B cell (primary cell): ENCODE measurements at regions not wholly inside any gene's neighbourhood (a gene's known extent, or its start where the extent isn't known, plus 50 kb on each side); places are given as distances from the start of the nearest gene placed in this dataset.

Experiments
- ATAC-seq: fragments of 200-7000 bp; cut with Tn5 transposase; one replicate; pipeline ENCODE4 v1.10.0; 2021; ENCODE audit warnings: low read depth, mild to moderate bottlenecking, moderate number of reproducible peaks, moderate library complexity
- CTCF ChIA-PET: fragments of 350-600 bp; sonication (Branson Sonifier 250); formaldehyde crosslinking; loops from one replicate; lab custom pipeline; 2021; ENCODE audit warnings: antibody characterized with exemption, inconsistent platforms; lab: Charles Lee
- POLR2A ChIA-PET: fragments of 350-600 bp; sonication (Branson Sonifier 250); formaldehyde crosslinking; loops from one replicate; lab custom pipeline; 2021; ENCODE audit warnings: antibody characterized with exemption; lab: Charles Lee
- DNase-seq: peaks from one replicate; pipeline ENCODE4 v3.0.0; 2013
- H2AFZ ChIP-seq: 2 replicates; pipeline ENCODE4 v1.6.1; 2012; ENCODE audit warnings: mild to moderate bottlenecking, low read depth, low read length; ENCODE audit not compliant: insufficient read depth, poor library complexity, severe bottlenecking
- H3K27ac ChIP-seq, 2 donors: 1 replicate in 1 of 2; 2 replicates in 1 of 2; pipeline ENCODE4 v1.5.1; 2012 to 2013; ENCODE audit warnings: low read length in 2 of 2, mild to moderate bottlenecking in 2 of 2, moderate library complexity in 1 of 2
- H3K27me3 ChIP-seq, 4 experiments: fragments of 200-600 bp in 1 of 4; sonication (generic) in 1 of 4; replicated peaks in 1 of 4; 1 replicate in 2 of 4; 2 replicates in 2 of 4; pipeline versions ENCODE4 v1.6.1 to v1.7.0; 2013 to 2016; ENCODE audit warnings: low read length in 3 of 4, mild to moderate bottlenecking in 2 of 4, mixed read lengths in 1 of 4, moderate library complexity in 1 of 4; ENCODE audit not compliant: insufficient read depth in 4 of 4, control insufficient read depth in 3 of 4; ENCODE audit errors: control extremely low read depth in 1 of 4
- H3K36me3 ChIP-seq, 2 experiments: replicated peaks in 1 of 2; 1 replicate in 1 of 2; 2 replicates in 1 of 2; pipeline versions ENCODE4 v1.6.1 to v1.7.1; 2013; ENCODE audit warnings: low read length in 1 of 2; ENCODE audit not compliant: insufficient read depth in 2 of 2, control insufficient read depth in 1 of 2; ENCODE audit errors: control extremely low read depth in 1 of 2, extremely low read depth in 1 of 2
- H3K4me1 ChIP-seq, 2 donors: fragments of 200-600 bp in 1 of 2; sonication (generic) in 1 of 2; 1 replicate in 1 of 2; 2 replicates in 1 of 2; pipeline versions ENCODE4 v1.5.1 to v1.6.1; 2013 to 2017; ENCODE audit warnings: low read length in 2 of 2; ENCODE audit not compliant: control insufficient read depth in 2 of 2, insufficient read depth in 2 of 2
- H3K4me2 ChIP-seq: replicated peaks from 2 replicates; pipeline ENCODE3; 2012; ENCODE audit warnings: mild to moderate bottlenecking, low read depth, low read length; ENCODE audit not compliant: poor library complexity, severe bottlenecking
- H3K4me3 ChIP-seq, 5 experiments: fragments of 200-600 bp in 1 of 5; sonication (generic) in 1 of 5; 1 replicate in 3 of 5; 2 replicates in 2 of 5; pipeline versions ENCODE4 v1.5.1 to v1.7.0; 2011 to 2016; ENCODE audit warnings: low read length in 4 of 5, mild to moderate bottlenecking in 4 of 5, low read depth in 2 of 5, control low read depth in 1 of 5, moderate library complexity in 1 of 5; ENCODE audit not compliant: insufficient read depth in 1 of 5; ENCODE audit errors: control extremely low read depth in 1 of 5, extremely low read depth in 1 of 5
- H3K79me2 ChIP-seq: fragments of 200-600 bp; sonication (generic); one replicate; pipeline ENCODE4 v1.6.0; 2016; ENCODE audit warnings: low read length; ENCODE audit not compliant: control insufficient read depth, insufficient read depth
- H3K9ac ChIP-seq: fragments of 200-600 bp; sonication (generic); 2 replicates; pipeline ENCODE4 v1.6.1; 2017; ENCODE audit warnings: mild to moderate bottlenecking, low read length, moderate library complexity
- H3K9me3 ChIP-seq, 3 donors: one replicate each; pipeline versions ENCODE4 v1.6.1 to v1.7.1; 2013; ENCODE audit warnings: low read length in 2 of 3; ENCODE audit not compliant: control insufficient read depth in 2 of 3, insufficient read depth in 1 of 3; ENCODE audit errors: control extremely low read depth in 1 of 3
- H4K20me1 ChIP-seq: 2 replicates; pipeline ENCODE4 v1.6.0; 2012; ENCODE audit warnings: mild to moderate bottlenecking, low read length; ENCODE audit not compliant: insufficient read depth, control insufficient read depth, poor library complexity, severe bottlenecking
- H3K27ac Mint-ChIP-seq: one replicate; pipeline ENCODE4 v1.8.0; 2021; ENCODE audit warnings: mixed read lengths
- H3K27me3 Mint-ChIP-seq: one replicate; pipeline ENCODE4 v1.8.0; 2021; ENCODE audit warnings: mixed read lengths
- H3K4me1 Mint-ChIP-seq: one replicate; pipeline ENCODE4 v1.8.0; 2021; ENCODE audit warnings: mixed read lengths
- H3K4me3 Mint-ChIP-seq: one replicate; pipeline ENCODE4 v1.8.0; 2021; ENCODE audit warnings: mixed read lengths
- H3K9me3 Mint-ChIP-seq: one replicate; pipeline ENCODE4 v1.8.0; 2022; ENCODE audit warnings: mixed read lengths; ENCODE audit not compliant: insufficient read depth
- CTCF ChIP-seq: fragments of 200-600 bp; IDR thresholded peaks from one replicate; pipeline ENCODE4 v1.8.0; 2022; ENCODE audit warnings: antibody characterized with exemption, mild to moderate bottlenecking
- EZH2 ChIP-seq: IDR thresholded peaks from 2 replicates; pipeline ENCODE4 v1.6.1; 2012; ENCODE audit warnings: borderline replicate concordance, low read depth, mild to moderate bottlenecking, moderate library complexity, low read length; ENCODE audit not compliant: insufficient read depth, poor library complexity, severe bottlenecking
- WGBS: methylation state at CpG from one replicate; pipeline ENCODE4 v1.1.5; 2013; ENCODE audit warnings: missing lambda C conversion rate; ENCODE audit not compliant: insufficient coverage; 5-methylcytosine and 5-hydroxymethylcytosine counted together
- intact Hi-C: fragments of 100-400 bp; cut with micrococcal nuclease; formaldehyde crosslinking; loops from one replicate; pipeline ENCODE4 v1.10.0; 2022

- no peak for DNase-seq
- no peak overlapping the region for H3K9ac ChIP-seq
- no peaks in the 10 kb centered on the region for H3K36me3 ChIP-seq
- peaks cover 2% of the 10 kb centered on the region for H3K9me3 Mint-ChIP-seq
- ChIA-PET POLR2A (no interaction called here), CTCF (no interaction called here)
- peaks cover 0 to 7% (median 3%) of the 10 kb centered on the region in 3 donors for H3K9me3 ChIP-seq
- no peaks in the 10 kb centered on the region for H4K20me1 ChIP-seq
- 100% methylated on average over 2 of the region's 2 CpGs for WGBS
- H3K4me1 Mint-ChIP-seq = no peaks in the 10 kb centered on the region
- H3K4me3 ChIP-seq = no peak overlapping the region
- H3K79me2 ChIP-seq = no peaks in the 10 kb centered on the region
- no peak overlapping the region for H3K4me2 ChIP-seq
- no peak overlapping the region for H3K27ac Mint-ChIP-seq
- no peak overlapping the region for H3K27ac ChIP-seq
- no peak for TF ChIP-seq CTCF
- no peak for TF ChIP-seq EZH2
- no peaks in the 10 kb centered on the region for H3K27me3 Mint-ChIP-seq
- H3K4me1 ChIP-seq = no peaks in the 10 kb centered on the region
- ATAC-seq = no peak
- intact Hi-C loops = loop anchor here (10.0 kb wide), 1 partner anchor 253 kb away; the partner anchor contains the start of gene CARD16
- no peak overlapping the region for H3K4me3 Mint-ChIP-seq
- no peaks in the 10 kb centered on the region for H3K27me3 ChIP-seq
- no peak overlapping the region for H2AFZ ChIP-seq
These were observed 106.4 kb downstream of the CASP12 start for GRCh38 chr11:104791896-104792295.

GRCh38 chr11:104784684-104785460, 113.4 kb downstream of the CASP12 start:
- Mint-ChIP-seq H3K9me3 (no peaks in the 10 kb centered on the region), H3K27me3 (no peaks in the 10 kb centered on the region), H3K27ac (no peak overlapping the region), H3K4me3 (no peak overlapping the region), H3K4me1 (peaks cover 2% of the 10 kb centered on the region)
- intact Hi-C loops = no loop called here
- no peak for ATAC-seq
- CTCF ChIA-PET = no interaction called here
- no peaks in the 10 kb centered on the region for H4K20me1 ChIP-seq
- no peak overlapping the region for H3K4me3 ChIP-seq
- POLR2A ChIA-PET = no interaction called here
- no peaks in the 10 kb centered on the region for H3K27me3 ChIP-seq
- H3K27ac ChIP-seq = no peak overlapping the region
- H3K4me2 ChIP-seq = no peak overlapping the region
- H3K79me2 ChIP-seq = no peaks in the 10 kb centered on the region
- TF ChIP-seq EZH2 = no peak
- no peak for TF ChIP-seq CTCF
- no peaks in the 10 kb centered on the region for H3K4me1 ChIP-seq
- no peaks in the 10 kb centered on the region for H3K36me3 ChIP-seq
- H3K9ac ChIP-seq = no peak overlapping the region
- DNase-seq = no peak
- no peak overlapping the region for H2AFZ ChIP-seq
- 100% methylated on average over 1 of the region's 4 CpGs for WGBS
- no peaks in the 10 kb centered on the region for H3K9me3 ChIP-seq
